ENCODE measurements at regions not wholly inside any gene's neighbourhood (a gene's known extent, or its start where the extent isn't known, plus 50 kb on each side); places are given as distances from the start of the nearest gene placed in this dataset.
A peak's percentile ranks its signal among the peaks of the same experiment; 100 is the strongest.

DNA sequence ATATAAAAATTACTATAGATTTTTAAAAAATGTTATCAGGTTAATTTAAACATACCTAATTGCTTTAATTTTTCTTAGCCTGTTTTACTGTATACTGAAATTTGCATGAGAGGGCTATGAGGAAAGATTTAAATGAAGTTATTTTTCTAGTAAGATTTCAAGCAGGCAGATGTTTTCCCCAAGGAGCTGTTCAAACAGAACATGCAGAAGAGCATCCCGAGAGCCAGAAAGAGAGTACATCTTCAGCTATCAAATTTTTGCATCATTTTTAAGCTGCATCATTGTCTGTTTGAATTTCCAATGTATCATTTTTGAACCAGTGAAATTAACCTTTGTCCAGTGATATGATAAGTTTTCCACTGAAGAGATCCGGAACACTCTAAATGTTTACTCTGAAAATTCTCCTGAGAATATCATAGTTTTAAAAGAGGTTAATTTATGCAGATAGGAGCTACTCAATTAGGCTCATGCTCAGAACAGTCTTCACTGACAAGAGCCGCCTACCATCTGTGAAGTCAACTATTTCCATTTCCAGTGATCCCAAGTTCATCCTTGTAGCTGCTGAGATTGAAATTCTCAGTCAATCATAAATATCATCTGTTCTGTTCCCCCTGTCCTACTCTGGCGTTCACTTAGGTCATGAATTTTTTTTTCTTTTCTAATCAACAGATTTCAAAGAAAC is 467.7 kb upstream of the NBEA start:
- DNase-seq = no peak

- no peak for DNase-seq
Observed at GRCh38 chr13:34478376-34478775, 463.7 kb upstream of the NBEA start.

DNA sequence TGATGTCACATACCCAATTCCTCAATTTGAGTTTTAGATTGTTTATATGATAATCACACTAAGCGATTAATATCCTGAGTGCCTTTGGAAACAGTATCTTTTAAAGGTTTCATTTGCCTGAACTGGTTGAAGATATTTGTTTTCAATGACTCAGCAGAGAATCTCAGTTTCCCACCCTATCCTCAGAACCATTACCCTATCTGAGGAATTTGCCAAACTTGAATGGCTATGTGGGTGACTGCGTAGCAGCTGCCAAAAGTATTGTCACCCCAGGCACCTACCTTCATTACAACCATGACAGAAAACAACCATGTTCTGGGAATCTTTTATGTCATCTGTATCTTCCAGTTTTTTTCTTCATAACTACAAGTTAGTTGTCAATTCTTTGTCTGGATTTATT is 440.1 kb upstream of the NBEA start:
- DNase-seq = no peak

DNA sequence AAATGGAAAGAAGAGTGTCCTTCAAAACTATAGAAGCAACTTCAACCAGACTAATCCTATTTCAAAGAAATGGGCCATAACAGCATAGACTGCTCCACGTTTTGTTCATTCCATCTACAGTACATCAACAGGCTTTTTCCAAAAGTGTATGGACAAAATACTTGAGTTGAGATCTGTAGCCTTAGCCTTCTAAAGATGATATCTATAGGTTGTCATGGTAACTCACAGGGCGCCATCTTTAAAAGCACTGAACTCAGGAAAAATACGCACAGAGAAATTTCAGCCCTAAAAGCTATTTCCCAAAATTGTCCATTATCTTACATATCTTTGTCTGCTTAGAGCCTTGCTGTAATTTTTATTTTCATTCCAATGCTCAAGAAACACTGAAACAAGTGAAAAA is 439.4 kb upstream of the NBEA start:
- DNase-seq = no peak

- peak; percentile 18 for DNase-seq
Observed at GRCh38 chr13:34506796-34507195, 435.3 kb upstream of the NBEA start.

GRCh38 chr13:34507630-34508029 is 434.4 kb upstream of the NBEA start:
- no peak for DNase-seq

GRCh38 chr13:34512817-34513216 is 429.3 kb upstream of the NBEA start:
- no peak for DNase-seq

DNA sequence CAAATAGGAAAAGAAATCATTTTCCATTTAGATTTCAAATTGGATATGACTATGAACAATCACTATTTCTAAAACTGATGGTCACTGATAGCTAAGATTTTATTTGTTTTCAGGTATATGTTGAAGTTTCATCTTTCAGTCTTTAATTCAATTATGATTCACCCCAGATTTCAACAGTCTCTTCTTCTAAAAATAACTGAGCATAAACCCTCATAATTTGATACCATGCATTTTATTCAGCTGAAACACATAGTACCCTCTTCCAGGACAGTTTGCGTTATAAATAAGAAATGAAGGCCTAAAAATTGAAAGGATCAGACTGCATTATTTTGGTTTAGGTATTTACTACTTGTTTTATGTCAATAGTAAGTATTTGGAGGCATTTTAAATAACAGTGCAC is 428.5 kb upstream of the NBEA start:
- DNase-seq = no peak

GRCh38 chr13:34515201-34515600 is 426.9 kb upstream of the NBEA start:
- no peak for DNase-seq

GRCh38 chr13:34521171-34521570 is 420.9 kb upstream of the NBEA start:
- no peak for DNase-seq

DNA sequence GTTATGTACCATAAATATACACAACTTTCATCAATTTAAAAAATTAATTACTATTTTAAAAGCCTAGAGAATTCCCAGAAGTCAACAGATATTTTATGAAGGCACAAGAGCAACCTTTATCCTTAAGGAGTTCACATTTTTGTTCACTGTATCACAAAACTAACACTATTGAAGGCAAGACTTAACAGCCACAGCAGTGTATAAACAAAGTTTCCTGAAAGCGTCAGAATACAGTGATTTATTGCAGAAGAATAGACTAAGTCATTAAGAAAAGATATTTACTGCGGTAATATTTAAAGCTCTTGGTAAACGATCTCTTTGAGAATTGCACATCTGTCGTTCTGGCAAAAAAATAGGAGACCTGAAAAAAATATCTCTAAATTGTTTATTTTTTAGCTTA is 419.3 kb upstream of the NBEA start:
- DNase-seq = peak; percentile 44

DNA sequence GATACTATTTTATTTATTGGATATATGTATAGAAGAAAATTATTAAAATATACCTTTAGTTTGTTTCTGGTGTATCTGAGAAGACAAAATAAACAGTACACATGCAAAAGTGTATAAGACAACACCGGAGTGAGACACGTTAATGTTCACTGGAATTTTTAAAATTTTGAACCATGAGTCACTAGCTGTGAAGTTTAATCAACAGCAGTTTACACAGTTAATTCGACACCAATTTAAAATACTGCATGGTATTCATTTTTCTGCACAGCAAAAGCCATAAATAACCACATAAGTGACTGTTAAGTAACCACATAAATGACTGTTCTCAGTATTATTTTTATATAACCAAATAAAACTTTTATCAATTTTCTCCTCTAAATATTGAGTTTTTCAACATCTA is 418.7 kb upstream of the NBEA start:
- DNase-seq = peak; percentile 54

DNA sequence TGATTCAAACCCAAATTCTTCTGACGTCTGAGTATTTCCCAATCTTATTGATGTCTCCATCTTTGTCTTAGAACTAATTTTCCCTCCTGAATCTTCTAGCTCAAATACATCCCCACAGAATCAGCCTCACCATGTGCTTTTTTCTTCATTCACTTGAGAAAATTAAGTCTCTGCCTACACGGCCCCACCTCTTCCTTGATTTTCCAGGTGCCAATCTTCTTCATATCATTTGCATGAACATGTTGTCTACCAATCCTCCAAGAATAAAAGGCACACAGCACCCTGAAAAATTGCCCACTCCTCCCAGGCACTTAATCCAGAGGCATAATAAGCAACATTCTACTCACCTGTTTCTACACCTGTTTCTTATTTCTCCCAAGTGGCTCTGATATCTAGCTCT is 408.1 kb upstream of the NBEA start:
- DNase-seq = no peak

DNA sequence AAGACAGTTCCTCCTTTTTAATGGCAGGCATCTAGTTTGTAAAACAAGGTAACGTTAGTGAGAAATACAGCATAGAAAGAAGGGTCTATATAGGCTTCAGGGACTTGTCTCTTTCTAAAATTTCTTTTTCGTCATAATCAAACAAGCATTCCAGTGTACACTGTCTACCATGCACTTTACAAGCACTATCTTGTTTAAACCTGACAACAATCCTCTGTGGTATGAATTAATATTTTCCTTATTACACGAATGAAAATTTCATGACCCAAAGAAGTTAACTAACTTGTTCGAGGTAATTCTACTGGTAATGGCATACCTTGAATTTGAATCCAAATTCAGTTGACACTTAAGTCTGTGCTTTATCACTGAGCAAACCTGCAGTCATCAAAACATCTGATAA is 399.7 kb upstream of the NBEA start:
- no peak for DNase-seq

GRCh38 chr13:34543836-34544235 is 398.2 kb upstream of the NBEA start:
- DNase-seq = no peak

DNA sequence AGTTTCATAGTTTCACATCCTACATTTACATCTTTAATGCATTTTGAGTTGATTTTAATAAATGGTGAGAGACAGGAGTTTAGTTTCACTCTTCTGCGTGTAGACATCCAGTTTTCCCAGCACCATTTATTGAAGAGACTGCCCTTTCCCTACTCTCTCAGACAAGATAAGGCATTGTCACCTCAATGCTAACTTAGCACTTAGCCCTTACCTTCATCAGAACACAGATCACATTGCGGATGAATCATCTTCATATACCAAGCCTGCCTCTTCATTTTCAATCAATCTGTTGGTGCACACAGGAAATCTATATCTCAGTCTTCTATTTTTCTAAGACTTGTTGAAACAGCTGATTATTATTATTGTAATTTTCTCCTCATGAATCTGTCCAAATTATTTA is 396.6 kb upstream of the NBEA start:
- DNase-seq = no peak

- no peak for DNase-seq
Observed at GRCh38 chr13:34546344-34547250, 395.5 kb upstream of the NBEA start.

DNA sequence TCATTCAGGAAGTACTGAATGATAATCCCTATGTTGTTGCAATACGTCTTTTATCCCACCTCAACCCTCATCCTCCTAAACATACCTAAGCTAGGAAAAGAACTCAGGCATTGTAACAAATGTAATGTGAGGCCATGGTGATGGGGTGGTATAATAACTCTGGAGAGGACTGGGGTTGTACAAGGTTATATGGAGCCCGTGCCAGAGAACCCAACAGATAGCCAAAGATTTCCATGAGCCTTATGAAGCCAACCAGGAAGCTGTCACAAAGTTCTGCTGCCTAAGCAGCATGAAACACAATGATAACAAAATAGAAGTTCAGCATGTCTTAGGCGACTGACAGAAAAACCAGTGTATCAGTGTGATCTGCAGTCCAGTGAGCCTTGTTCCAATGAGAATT is 394.1 kb upstream of the NBEA start:
- no peak for DNase-seq

GRCh38 chr13:34553376-34553775 is 388.7 kb upstream of the NBEA start:
- no peak for DNase-seq

DNA sequence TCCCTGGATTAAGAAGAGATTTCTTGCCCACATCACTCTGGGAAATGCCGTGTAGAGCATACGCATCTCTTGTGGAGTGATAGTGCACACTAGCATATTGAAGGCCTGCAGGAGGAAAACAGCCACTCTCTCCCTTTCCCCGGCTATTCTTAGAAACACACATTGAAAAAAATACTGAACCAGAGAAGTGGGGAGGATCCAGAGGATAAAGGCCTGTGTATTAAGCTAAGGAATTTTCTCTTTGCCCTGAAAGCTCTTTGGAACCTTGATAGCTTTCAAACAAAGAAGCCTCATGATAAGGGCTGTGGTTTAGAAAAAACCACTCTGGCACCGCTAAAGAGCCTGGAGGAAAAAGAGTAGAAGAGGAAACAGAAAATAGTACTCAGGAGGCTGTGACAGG is 386.1 kb upstream of the NBEA start:
- no peak for DNase-seq

GRCh38 chr13:34561033-34561432 is 381.0 kb upstream of the NBEA start:
- no peak for DNase-seq

DNA sequence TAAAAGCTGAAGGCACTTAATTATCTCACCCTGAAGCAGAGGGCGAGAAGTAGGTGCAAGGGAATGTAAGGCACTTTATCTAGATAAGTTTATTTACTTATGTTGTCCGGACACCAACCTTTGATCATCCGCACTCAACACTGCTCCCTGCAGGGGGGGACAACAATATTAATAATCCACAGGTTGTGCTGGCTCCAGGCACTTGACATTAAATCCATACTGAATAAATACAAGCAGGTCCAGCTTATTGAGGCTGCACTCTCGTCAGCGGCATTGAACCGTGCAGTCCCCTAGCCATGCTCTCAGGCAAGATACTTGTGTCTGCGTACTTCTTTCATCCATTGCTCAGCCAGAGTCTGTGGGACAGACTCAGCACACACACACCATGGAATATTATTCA is 374.5 kb upstream of the NBEA start:
- DNase-seq = no peak

DNA sequence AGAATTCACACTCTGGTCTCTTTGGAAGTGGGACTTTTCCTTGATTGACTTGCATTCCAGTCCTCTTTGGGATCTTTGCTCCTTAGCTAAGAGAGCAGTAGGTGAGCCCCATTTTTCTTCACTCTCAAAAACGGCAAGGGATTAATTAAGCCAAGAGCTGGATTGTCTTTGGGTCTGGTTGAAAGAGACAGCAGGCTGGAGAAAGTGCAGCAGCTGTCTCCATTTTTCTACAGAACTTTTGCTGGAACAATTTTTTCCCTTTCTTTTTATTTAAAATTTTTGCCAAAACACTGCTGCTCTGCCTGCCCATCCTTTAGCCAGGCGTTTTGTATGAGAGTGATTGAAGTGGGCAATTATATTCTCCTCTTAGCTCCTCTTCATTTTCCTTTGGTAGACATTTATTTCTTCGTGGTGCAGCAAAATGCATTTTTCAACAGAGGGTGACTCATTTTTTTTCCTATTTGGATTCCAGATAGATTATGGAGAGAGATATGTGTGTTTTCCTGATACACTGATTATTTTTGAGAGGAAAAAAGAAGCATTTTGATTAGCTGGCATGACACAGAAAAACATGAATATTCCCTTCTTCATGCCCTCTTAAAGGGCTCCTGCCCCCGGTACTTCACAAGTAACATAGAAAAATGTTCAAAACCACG is 371.2 kb upstream of the NBEA start:
- DNase-seq = peak; percentile 4

GRCh38 chr13:34571716-34572115 is 370.4 kb upstream of the NBEA start:
- no peak for DNase-seq
